ENCODE measurements at regions not wholly inside any gene's neighbourhood (a gene's known extent, or its start where the extent isn't known, plus 50 kb on each side); places are given as distances from the start of the nearest gene placed in this dataset.
A peak's percentile ranks its signal among the peaks of the same experiment; 100 is the strongest.

DNA sequence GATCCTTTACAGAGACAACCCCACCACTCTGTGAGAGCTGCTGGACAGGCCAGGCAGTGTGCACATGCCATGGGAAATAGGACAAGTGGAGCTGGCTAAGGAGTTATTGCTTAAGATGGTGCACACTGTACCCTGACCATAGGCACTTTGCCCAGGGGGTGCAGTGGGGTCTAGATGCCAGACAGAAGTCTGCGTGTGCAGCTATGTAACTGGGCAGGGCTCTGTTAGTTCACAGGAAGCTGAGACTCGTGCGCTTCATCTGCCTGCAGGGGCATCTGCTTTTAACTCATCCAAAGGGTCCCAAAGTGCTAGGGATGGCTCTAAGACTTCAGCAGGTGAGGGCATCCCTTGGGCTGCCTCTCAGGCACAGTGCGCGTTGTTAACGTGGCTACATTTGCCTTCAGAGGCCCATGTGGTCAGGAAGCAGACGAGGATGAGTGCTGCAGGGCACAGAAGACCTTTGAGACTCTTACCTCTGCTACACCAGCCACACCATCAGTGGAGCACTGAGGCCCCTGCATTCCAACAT lies 77.7 kb upstream of the GPR26 start:
- no peak for TF ChIP-seq POLR2A (IDR thresholded peaks at IDR 0.05)
- TF ChIP-seq, protein P1, sequence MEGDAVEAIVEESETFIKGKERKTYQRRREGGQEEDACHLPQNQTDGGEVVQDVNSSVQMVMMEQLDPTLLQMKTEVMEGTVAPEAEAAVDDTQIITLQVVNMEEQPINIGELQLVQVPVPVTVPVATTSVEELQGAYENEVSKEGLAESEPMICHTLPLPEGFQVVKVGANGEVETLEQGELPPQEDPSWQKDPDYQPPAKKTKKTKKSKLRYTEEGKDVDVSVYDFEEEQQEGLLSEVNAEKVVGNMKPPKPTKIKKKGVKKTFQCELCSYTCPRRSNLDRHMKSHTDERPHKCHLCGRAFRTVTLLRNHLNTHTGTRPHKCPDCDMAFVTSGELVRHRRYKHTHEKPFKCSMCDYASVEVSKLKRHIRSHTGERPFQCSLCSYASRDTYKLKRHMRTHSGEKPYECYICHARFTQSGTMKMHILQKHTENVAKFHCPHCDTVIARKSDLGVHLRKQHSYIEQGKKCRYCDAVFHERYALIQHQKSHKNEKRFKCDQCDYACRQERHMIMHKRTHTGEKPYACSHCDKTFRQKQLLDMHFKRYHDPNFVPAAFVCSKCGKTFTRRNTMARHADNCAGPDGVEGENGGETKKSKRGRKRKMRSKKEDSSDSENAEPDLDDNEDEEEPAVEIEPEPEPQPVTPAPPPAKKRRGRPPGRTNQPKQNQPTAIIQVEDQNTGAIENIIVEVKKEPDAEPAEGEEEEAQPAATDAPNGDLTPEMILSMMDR (IDR thresholded peaks at IDR 0.05), result no peak
- intact Hi-C loops (cut with DNase I; ENCODE audit: low total_unique reads), result loop anchor here (10.0 kb wide), 1 partner anchor 786 kb away; no protein-coding TSS in a partner anchor
- no peak overlapping the region for H3K4me3 ChIP-seq (ENCODE audit: low read depth, poor library complexity, severe bottlenecking)
- DNase-seq (ENCODE audit: low spot score in 2 of 2), result peak in 1 of 2 donors; percentile 77
- 59 to 65% methylated on average over 7 of the region's 7 CpGs for WGBS, 2 donors

DNA sequence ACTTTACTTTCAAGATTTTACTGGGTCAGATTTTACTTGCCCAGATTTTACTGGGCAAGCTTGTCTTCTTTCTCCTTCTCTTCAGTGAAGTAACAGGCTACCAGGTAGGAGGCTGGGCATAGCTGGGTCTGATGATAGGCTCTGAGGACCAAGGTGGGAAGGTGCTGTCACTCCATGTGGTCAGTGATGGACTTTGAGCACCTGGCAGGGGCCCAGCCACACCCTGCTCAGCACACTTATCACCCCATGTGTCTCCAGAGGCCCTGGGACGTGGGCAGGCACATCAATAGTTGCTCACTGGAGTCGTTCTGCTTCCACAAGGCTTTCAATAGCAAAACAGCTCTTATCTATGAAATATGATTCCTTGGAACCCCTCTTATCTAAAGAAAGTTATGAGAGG lies 70.5 kb upstream of the GPR26 start:
- intact Hi-C loops (cut with DNase I; ENCODE audit: low total_unique reads), result no loop called here
- peak in 1 of 2 donors; percentile 53 for DNase-seq (ENCODE audit: low spot score in 2 of 2)
- no peak overlapping the region for H3K4me3 ChIP-seq (ENCODE audit: low read depth, poor library complexity, severe bottlenecking)
- 56 to 63% methylated on average over 2 of the region's 2 CpGs for WGBS, 2 donors
- TF ChIP-seq, protein P1 (IDR thresholded peaks at IDR 0.05), result no peak
- no peak for TF ChIP-seq POLR2A (IDR thresholded peaks at IDR 0.05)

GRCh38 chr10:123597676-123598075 lies 68.5 kb upstream of the GPR26 start:
- TF ChIP-seq, protein P1 (IDR thresholded peaks at IDR 0.05), result no peak
- no peak for TF ChIP-seq POLR2A (IDR thresholded peaks at IDR 0.05)
- peak in 1 of 2 donors; percentile 79 for DNase-seq (ENCODE audit: low spot score in 2 of 2)
- 72 to 87% methylated on average over 4 of the region's 4 CpGs for WGBS, 2 donors
- no peak overlapping the region for H3K4me3 ChIP-seq (ENCODE audit: low read depth, poor library complexity, severe bottlenecking)
- intact Hi-C loops (cut with DNase I; ENCODE audit: low total_unique reads), result no loop called here

- TF ChIP-seq, protein P1 (IDR thresholded peaks at IDR 0.05), result no peak
- TF ChIP-seq POLR2A (IDR thresholded peaks at IDR 0.05), result no peak
- intact Hi-C loops (cut with DNase I; ENCODE audit: low total_unique reads), result no loop called here
- no peak overlapping the region for H3K4me3 ChIP-seq (ENCODE audit: low read depth, poor library complexity, severe bottlenecking)
- 74% methylated on average over 8 of the region's 8 CpGs for WGBS, 2 donors
- DNase-seq (ENCODE audit: low spot score in 2 of 2), result peak in 1 of 2 donors; percentile 71
Observed at GRCh38 chr10:123599366-123599849, 66.7 kb upstream of the GPR26 start.

DNA sequence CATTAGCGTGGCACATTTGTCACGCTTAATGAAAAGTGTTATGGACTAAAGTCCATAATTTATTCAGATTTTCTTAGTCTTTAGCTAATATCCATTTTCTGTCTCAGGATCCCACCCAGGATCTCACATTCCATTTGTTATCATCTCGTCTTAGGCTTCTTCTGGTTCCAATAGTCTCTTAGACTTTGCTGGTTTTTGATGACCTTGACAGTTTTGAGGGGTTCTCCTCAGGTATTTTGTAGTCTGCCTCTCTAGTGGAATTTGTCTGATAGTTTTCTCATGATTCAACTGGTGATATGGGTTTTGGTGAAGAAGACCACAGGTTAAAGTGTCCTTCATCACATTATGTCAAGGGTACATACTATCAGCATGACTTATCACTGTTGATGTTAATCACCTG lies 66.0 kb upstream of the GPR26 start:
- no peak overlapping the region for H3K4me3 ChIP-seq (ENCODE audit: low read depth, poor library complexity, severe bottlenecking)
- TF ChIP-seq, protein P1 (IDR thresholded peaks at IDR 0.05), result no peak
- TF ChIP-seq POLR2A (IDR thresholded peaks at IDR 0.05), result no peak
- 78 to 90% methylated on average over 3 of the region's 3 CpGs for WGBS, 2 donors
- no peak for DNase-seq (ENCODE audit: low spot score in 2 of 2)
- intact Hi-C loops (cut with DNase I; ENCODE audit: low total_unique reads), result no loop called here

DNA sequence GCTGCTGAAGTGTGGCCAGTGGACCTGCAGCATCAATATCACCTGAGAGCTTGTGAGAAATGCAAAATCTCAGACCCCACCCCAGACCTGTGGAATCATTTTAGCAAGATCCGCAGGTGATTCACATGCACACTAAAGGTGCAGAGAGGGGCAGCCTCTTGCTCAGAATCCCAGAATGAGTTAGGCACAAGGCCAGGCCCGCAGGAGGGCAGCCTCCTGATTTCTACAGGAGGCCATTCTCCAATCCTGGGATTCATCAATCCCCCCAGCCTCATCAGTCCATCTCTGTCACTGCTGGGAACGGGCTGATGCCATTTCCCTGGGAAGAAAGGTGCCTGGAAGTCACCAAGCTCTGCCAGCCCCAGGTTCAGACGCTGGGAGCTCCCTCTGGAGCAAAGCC lies 63.0 kb upstream of the GPR26 start:
- DNase-seq (ENCODE audit: low spot score in 2 of 2), result peak in 1 of 2 donors; percentile 50
- no peak overlapping the region for H3K4me3 ChIP-seq (ENCODE audit: low read depth, poor library complexity, severe bottlenecking)
- 45 to 50% methylated on average over 4 of the region's 4 CpGs for WGBS, 2 donors
- TF ChIP-seq, protein P1 (IDR thresholded peaks at IDR 0.05), result no peak
- no peak for TF ChIP-seq POLR2A (IDR thresholded peaks at IDR 0.05)
- intact Hi-C loops (cut with DNase I; ENCODE audit: low total_unique reads), result no loop called here

All from lower leg skin (tissue), 4 donors.